ENCODE measurements at regions not wholly inside any gene's neighbourhood (a gene's known extent, or its start where the extent isn't known, plus 50 kb on each side); places are given as distances from the start of the nearest gene placed in this dataset.

DNA sequence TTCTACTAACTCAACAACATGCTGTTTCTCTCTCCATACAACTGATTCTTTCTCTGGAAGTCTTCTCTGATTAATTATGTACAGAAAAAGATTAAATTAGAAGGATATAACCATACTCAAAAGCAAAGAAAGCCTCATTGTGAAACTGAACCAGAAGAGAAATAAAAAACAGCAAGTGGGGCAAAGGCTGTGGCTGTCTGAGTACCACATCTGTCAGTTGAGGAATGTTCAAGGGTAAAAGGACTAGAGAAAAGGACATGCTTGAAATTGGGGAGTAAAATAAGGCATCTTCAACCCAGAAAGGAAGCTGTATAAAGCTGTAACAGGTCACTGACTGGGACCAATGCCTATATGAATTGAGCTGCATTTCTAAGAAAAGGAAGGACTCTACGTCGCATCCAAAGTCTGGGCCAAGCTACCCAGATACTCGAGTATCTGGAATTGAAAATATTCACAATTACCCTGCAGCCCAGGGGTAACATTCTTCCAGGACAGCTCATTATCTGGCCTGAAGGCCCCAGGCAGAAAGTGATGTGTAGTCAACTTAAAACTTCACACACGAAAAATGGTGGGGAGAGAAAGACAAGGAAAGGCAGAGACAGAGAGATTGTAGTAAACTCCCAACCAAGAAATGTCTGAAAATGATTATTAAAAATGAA lies 356.0 kb upstream of the GALNT5 start:
- no peak for TF ChIP-seq CTCF (IDR thresholded peaks at IDR 0.05)
- no peak for ATAC-seq (ENCODE audit: low FRiP score)

GRCh38 chr2:156903335-156903734 lies 354.2 kb upstream of the GALNT5 start:
- DNase-seq (ENCODE audit: low spot score) (no peak), ATAC-seq (ENCODE audit: low FRiP score) (no peak)
- TF ChIP-seq CTCF (IDR thresholded peaks at IDR 0.05), result no peak

More for the DNA sequence above, 356.0 kb upstream of the GALNT5 start:
- DNase-seq (ENCODE audit: low spot score), result no peak

DNA sequence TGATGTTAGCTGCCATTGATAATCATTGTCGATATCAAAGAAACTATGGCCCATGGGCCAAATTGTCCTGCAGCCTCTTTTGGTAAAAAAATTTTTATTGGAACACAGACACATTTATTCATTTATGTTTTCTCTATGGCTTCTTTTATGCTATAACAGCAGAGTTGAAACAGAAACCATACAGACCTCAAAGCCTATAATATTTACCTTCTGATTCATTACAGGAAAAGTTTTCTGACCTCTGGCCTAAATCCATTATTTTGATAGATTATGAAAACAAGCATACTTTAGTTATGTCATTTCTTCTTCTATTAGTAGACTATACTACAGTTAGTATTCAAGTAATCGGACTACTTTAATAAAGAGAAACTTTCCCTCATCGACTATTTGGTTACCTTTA lies 349.7 kb upstream of the GALNT5 start:
- ATAC-seq (ENCODE audit: low FRiP score), result no peak
- DNase-seq (ENCODE audit: low spot score), result no peak
- no peak for TF ChIP-seq CTCF (IDR thresholded peaks at IDR 0.05)

DNA sequence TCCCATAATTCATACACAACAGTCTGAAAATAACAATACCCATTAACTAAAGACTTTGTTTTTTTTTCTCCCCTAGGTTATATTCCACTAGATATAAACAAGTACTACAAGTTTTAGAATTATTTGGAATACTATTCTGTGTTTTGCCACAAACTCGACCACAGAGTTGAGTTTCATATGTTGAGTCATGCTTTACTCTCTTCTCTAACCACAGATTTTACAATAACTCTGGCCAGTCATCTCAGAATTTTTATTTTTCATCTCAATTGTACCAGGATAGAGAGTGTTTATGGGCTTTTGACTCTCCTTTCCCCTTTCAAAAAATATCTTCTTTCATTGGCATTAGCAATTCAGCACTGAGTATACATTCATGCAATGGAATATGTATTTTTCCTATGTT lies 348.7 kb upstream of the GALNT5 start:
- no peak for DNase-seq (ENCODE audit: low spot score)
- ATAC-seq (ENCODE audit: low FRiP score), result no peak
- TF ChIP-seq CTCF (IDR thresholded peaks at IDR 0.05), result no peak

GRCh38 chr2:156909983-156910382 lies 347.5 kb upstream of the GALNT5 start:
- no peak for TF ChIP-seq CTCF (IDR thresholded peaks at IDR 0.05)
- DNase-seq (ENCODE audit: low spot score) (no peak), ATAC-seq (ENCODE audit: low FRiP score) (no peak)

DNA sequence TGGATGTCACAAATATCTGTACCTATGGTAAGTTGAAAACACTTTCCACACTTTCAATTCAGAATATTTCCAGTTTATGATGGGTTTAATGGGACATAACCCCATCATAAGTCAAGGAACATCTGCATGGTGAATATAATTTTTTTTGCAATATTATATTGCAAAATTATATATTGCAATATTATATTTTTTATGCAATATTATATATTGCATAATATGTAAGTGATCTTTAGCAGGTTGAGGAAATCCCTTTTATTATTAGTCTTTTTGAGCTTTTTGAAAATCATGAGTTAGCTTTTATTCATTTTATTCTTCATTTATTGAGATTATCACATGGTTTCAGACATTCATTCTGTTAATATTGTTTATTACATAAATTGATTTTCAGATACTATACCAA lies 342.2 kb upstream of the GALNT5 start:
- no peak for ATAC-seq (ENCODE audit: low FRiP score)
- DNase-seq (ENCODE audit: low spot score), result no peak
- TF ChIP-seq CTCF (IDR thresholded peaks at IDR 0.05), result no peak

DNA sequence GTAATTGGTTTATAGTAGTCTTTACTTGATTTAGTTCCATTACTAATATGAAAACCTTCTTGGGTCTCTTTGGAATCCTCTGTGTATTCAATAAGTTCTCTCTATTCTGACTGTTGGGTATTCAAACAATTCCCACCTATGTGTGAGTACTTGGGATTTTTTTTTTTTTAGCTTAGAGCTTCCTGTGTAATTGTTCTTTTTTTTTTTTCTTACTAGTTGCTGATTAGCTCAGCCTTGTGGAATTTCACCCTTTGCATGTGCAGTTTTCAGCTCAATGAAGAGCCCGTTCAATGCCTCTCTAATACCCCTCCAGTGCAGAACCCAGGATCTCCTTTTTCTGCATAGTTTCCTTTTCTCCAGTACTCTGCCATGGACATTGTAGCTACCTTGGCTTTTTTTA lies 339.1 kb upstream of the GALNT5 start:
- no peak for TF ChIP-seq CTCF (IDR thresholded peaks at IDR 0.05)
- ATAC-seq (ENCODE audit: low FRiP score) (no peak), DNase-seq (ENCODE audit: low spot score) (no peak)
